ENCODE measurements at regions not wholly inside any gene's neighbourhood (a gene's known extent, or its start where the extent isn't known, plus 50 kb on each side); places are given as distances from the start of the nearest gene placed in this dataset.

DNA sequence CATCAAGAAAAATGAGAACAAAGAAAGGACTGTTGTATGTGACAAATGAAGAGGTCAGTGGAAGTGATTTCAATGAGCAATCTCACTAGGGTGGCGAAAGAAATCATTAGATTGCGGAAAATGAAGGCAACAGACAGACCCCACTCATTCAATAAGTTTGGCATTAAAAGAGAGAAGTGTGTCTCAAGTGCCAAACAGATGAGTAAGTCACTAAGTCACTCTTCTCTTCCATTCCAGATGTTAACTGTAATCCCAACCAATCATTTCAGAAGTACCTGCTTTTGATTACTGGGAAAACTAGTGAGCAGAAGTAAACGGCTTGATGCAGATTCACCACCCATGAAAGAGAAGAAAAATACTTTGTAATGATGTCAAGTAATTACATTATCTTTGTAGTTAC is 144.3 kb upstream of the PRMT6 start:
- Histone ChIP-seq H3K36me3 (ENCODE audit: control insufficient read depth in 2 of 2, extremely low read depth in 1 of 2, insufficient read depth in 1 of 2, low read length in 1 of 2) (no peaks in the 10 kb centered on the region), H3K27ac (ENCODE audit: low read length) (no peak overlapping the region), H3K4me1 (ENCODE audit: control insufficient read depth in 1 of 2, extremely low read depth in 1 of 2, insufficient read depth in 2 of 2, low read length in 2 of 2) (no peaks in the 10 kb centered on the region), H3K27me3 (replicated peaks in 1 of 2; ENCODE audit: control insufficient read depth in 2 of 2, extremely low read depth in 1 of 2, insufficient read depth in 2 of 2, low read length in 1 of 2) (no peaks in the 10 kb centered on the region), H3K9me3 (no peaks in the 10 kb centered on the region), H3K4me3 (ENCODE audit: control insufficient read depth in 1 of 2, extremely low read depth in 1 of 2, low read length in 1 of 2) (no peak overlapping the region)
- no peak for ATAC-seq (replicated peaks in 1 of 4)
- no peak for DNase-seq
- WGBS (ENCODE audit: insufficient coverage), result no CpG with 5 or more reads among the region's 3 CpGs
- Mint-ChIP-seq H3K27me3 (peaks cover 0 to 8% of the 10 kb centered on the region in 2 donors), H3K9me3 (peaks cover 0 to 11% (median 3%) of the 10 kb centered on the region in 3 donors), H3K4me3 (no peak overlapping the region), H3K4me1 (no peaks in the 10 kb centered on the region), H3K27ac (no peak overlapping the region), H3K36me3 (no peaks in the 10 kb centered on the region)
- ChIA-PET CTCF (no interaction called here), POLR2A (no interaction called here)

DNA sequence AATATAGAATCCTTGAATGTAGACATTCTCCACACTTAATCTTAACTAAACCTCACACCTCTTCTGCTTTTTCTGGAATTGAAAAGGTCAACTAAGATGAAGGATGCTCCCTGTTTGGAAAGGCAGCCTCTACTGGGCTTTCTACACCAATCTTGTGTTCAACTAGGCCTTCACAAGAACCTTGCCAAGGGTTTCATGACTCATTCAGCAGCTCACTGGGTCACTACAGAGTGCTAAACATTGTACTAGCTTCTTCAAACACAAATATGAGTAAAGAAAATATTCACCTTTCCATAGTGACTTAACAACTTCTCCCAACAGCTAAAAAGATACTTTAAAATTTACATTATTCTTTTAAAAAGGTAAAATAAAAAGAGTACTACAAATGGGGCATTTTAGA is 135.3 kb upstream of the PRMT6 start:
- no peaks in the 10 kb centered on the region for H3K36me3 ChIP-seq (ENCODE audit: control insufficient read depth in 2 of 2, extremely low read depth in 1 of 2, insufficient read depth in 1 of 2, low read length in 1 of 2)
- H3K9me3 Mint-ChIP-seq, result no peaks in the 10 kb centered on the region
- CTCF ChIA-PET, result no interaction called here

GRCh38 chr1:106924360-106924759 is 132.1 kb upstream of the PRMT6 start:
- Mint-ChIP-seq H3K27ac (no peak overlapping the region), H3K27me3 (no peaks in the 10 kb centered on the region), H3K36me3 (no peaks in the 10 kb centered on the region), H3K4me1 (no peaks in the 10 kb centered on the region), H3K9me3 (peaks cover 0 to 5% (median 5%) of the 10 kb centered on the region in 3 donors), H3K4me3 (no peak overlapping the region)
- WGBS (ENCODE audit: insufficient coverage), result 60% methylated on average over 2 of the region's 5 CpGs
- CTCF ChIA-PET, result no interaction called here
- DNase-seq (no peak), ATAC-seq (replicated peaks in 1 of 4) (no peak)
- Histone ChIP-seq H3K4me3 (ENCODE audit: control insufficient read depth in 1 of 2, extremely low read depth in 1 of 2, low read length in 1 of 2) (no peak overlapping the region), H3K27me3 (replicated peaks in 1 of 2; ENCODE audit: control insufficient read depth in 2 of 2, extremely low read depth in 1 of 2, insufficient read depth in 2 of 2, low read length in 1 of 2) (no peaks in the 10 kb centered on the region), H3K4me1 (ENCODE audit: control insufficient read depth in 1 of 2, extremely low read depth in 1 of 2, insufficient read depth in 2 of 2, low read length in 2 of 2) (no peaks in the 10 kb centered on the region), H3K36me3 (ENCODE audit: control insufficient read depth in 2 of 2, extremely low read depth in 1 of 2, insufficient read depth in 1 of 2, low read length in 1 of 2) (no peaks in the 10 kb centered on the region), H3K27ac (ENCODE audit: low read length) (no peak overlapping the region), H3K9me3 (no peaks in the 10 kb centered on the region)
- POLR2A ChIA-PET, result no interaction called here

More for the DNA sequence above, 135.3 kb upstream of the PRMT6 start:
- H3K4me1 Mint-ChIP-seq, result no peaks in the 10 kb centered on the region
- Histone ChIP-seq H3K4me3 (ENCODE audit: control insufficient read depth in 1 of 2, extremely low read depth in 1 of 2, low read length in 1 of 2) (no peak overlapping the region), H3K27me3 (replicated peaks in 1 of 2; ENCODE audit: control insufficient read depth in 2 of 2, extremely low read depth in 1 of 2, insufficient read depth in 2 of 2, low read length in 1 of 2) (no peaks in the 10 kb centered on the region), H3K9me3 (no peaks in the 10 kb centered on the region), H3K27ac (ENCODE audit: low read length) (no peak overlapping the region), H3K4me1 (ENCODE audit: control insufficient read depth in 1 of 2, extremely low read depth in 1 of 2, insufficient read depth in 2 of 2, low read length in 2 of 2) (no peaks in the 10 kb centered on the region)
- ATAC-seq (replicated peaks in 1 of 4) (no peak), DNase-seq (no peak)
- H3K27ac Mint-ChIP-seq, result no peak overlapping the region
- POLR2A ChIA-PET, result no interaction called here
- H3K27me3 Mint-ChIP-seq, result no peaks in the 10 kb centered on the region
- no peak overlapping the region for H3K4me3 Mint-ChIP-seq
- H3K36me3 Mint-ChIP-seq, result no peaks in the 10 kb centered on the region

- no peaks in the 10 kb centered on the region for H3K4me1 ChIP-seq (ENCODE audit: control insufficient read depth in 1 of 2, extremely low read depth in 1 of 2, insufficient read depth in 2 of 2, low read length in 2 of 2)
- Mint-ChIP-seq H3K4me3 (no peak overlapping the region), H3K27me3 (no peaks in the 10 kb centered on the region), H3K4me1 (no peaks in the 10 kb centered on the region), H3K36me3 (no peaks in the 10 kb centered on the region), H3K27ac (no peak overlapping the region), H3K9me3 (peaks cover 0 to 9% (median 5%) of the 10 kb centered on the region in 3 donors)
- POLR2A ChIA-PET, result no interaction called here
- no peaks in the 10 kb centered on the region for H3K9me3 ChIP-seq
- DNase-seq, result no peak
- H3K36me3 ChIP-seq (ENCODE audit: control insufficient read depth in 2 of 2, extremely low read depth in 1 of 2, insufficient read depth in 1 of 2, low read length in 1 of 2), result no peaks in the 10 kb centered on the region
- no peak for ATAC-seq (replicated peaks in 1 of 4)
- H3K27ac ChIP-seq (ENCODE audit: low read length), result no peak overlapping the region
- CTCF ChIA-PET, result no interaction called here
- no peak overlapping the region for H3K4me3 ChIP-seq (ENCODE audit: control insufficient read depth in 1 of 2, extremely low read depth in 1 of 2, low read length in 1 of 2)
- no peaks in the 10 kb centered on the region for H3K27me3 ChIP-seq (replicated peaks in 1 of 2; ENCODE audit: control insufficient read depth in 2 of 2, extremely low read depth in 1 of 2, insufficient read depth in 2 of 2, low read length in 1 of 2)
Observed at GRCh38 chr1:106925750-106926149, 130.7 kb upstream of the PRMT6 start.

- ChIA-PET POLR2A (no interaction called here), CTCF (no interaction called here)
- H3K27me3 ChIP-seq (replicated peaks in 1 of 2; ENCODE audit: control insufficient read depth in 2 of 2, extremely low read depth in 1 of 2, insufficient read depth in 2 of 2, low read length in 1 of 2), result no peaks in the 10 kb centered on the region
- H3K27ac Mint-ChIP-seq, result no peak overlapping the region
- no peaks in the 10 kb centered on the region for H3K9me3 ChIP-seq
- H3K27ac ChIP-seq (ENCODE audit: low read length), result no peak overlapping the region
- H3K27me3 Mint-ChIP-seq, result no peaks in the 10 kb centered on the region
- no peak overlapping the region for H3K4me3 Mint-ChIP-seq
- peaks cover 0 to 9% (median 5%) of the 10 kb centered on the region in 3 donors for H3K9me3 Mint-ChIP-seq
- 77% methylated on average over 2 of the region's 5 CpGs for WGBS (ENCODE audit: insufficient coverage)
- no peak for ATAC-seq (replicated peaks in 1 of 4)
- no peaks in the 10 kb centered on the region for H3K4me1 Mint-ChIP-seq
- DNase-seq, result no peak
- H3K4me1 ChIP-seq (ENCODE audit: control insufficient read depth in 1 of 2, extremely low read depth in 1 of 2, insufficient read depth in 2 of 2, low read length in 2 of 2), result no peaks in the 10 kb centered on the region
- no peaks in the 10 kb centered on the region for H3K36me3 Mint-ChIP-seq
- no peaks in the 10 kb centered on the region for H3K36me3 ChIP-seq (ENCODE audit: control insufficient read depth in 2 of 2, extremely low read depth in 1 of 2, insufficient read depth in 1 of 2, low read length in 1 of 2)
- no peak overlapping the region for H3K4me3 ChIP-seq (ENCODE audit: control insufficient read depth in 1 of 2, extremely low read depth in 1 of 2, low read length in 1 of 2)
Observed at GRCh38 chr1:106926803-106927582, 129.5 kb upstream of the PRMT6 start.

DNA sequence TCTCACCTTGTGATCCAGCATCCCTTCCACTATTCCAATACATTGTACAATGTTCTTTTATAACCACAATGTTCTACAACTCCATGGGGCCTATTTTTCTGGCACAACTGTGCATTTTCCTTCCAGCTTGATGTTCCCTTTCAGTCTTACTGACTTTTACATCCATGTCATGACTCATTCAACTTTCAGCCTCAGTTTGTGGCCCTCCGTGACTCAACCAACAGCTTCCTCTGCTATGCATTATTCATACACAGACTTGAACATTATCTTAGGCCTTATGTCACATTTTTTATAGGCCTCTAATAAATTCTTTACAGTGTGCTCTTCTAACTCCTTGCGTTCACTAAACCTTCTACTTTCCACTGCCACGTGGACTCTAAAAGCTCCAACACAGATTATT is 119.4 kb upstream of the PRMT6 start:
- ATAC-seq (replicated peaks in 1 of 4) (no peak), DNase-seq (no peak)
- H3K27ac ChIP-seq (ENCODE audit: low read length), result no peak overlapping the region
- 48% methylated on average over 3 of the region's 3 CpGs for WGBS (ENCODE audit: insufficient coverage)
- Mint-ChIP-seq H3K4me3 (no peak overlapping the region), H3K27ac (no peak overlapping the region), H3K36me3 (no peaks in the 10 kb centered on the region), H3K27me3 (no peaks in the 10 kb centered on the region), H3K4me1 (no peaks in the 10 kb centered on the region), H3K9me3 (peaks cover 2 to 26% (median 12%) of the 10 kb centered on the region in 3 donors)
- no peaks in the 10 kb centered on the region for H3K4me1 ChIP-seq (ENCODE audit: control insufficient read depth in 1 of 2, extremely low read depth in 1 of 2, insufficient read depth in 2 of 2, low read length in 2 of 2)
- H3K4me3 ChIP-seq (ENCODE audit: control insufficient read depth in 1 of 2, extremely low read depth in 1 of 2, low read length in 1 of 2), result no peak overlapping the region
- H3K9me3 ChIP-seq, result no peaks in the 10 kb centered on the region
- ChIA-PET POLR2A (no interaction called here), CTCF (no interaction called here)
- H3K27me3 ChIP-seq (replicated peaks in 1 of 2; ENCODE audit: control insufficient read depth in 2 of 2, extremely low read depth in 1 of 2, insufficient read depth in 2 of 2, low read length in 1 of 2), result no peaks in the 10 kb centered on the region
- no peaks in the 10 kb centered on the region for H3K36me3 ChIP-seq (ENCODE audit: control insufficient read depth in 2 of 2, extremely low read depth in 1 of 2, insufficient read depth in 1 of 2, low read length in 1 of 2)

DNA sequence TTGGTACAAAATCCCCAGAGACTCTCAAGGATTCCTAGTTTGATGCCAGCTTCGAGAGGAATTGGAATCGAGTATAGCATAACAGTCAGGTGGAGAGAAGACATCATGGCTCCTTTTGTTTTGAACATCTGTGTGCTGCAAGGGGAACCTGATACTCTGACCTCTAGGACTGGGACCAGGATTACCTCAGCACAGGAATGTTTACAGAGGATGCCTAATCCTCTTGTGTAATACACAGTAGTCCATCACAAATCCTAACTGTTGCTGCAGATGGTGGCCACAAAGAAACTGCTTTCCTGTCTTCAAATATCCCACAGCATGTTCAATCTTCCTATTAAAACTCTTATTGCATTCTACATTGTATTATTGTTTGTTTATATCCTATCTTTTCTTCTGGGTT is 111.8 kb upstream of the PRMT6 start:
- no peak overlapping the region for H3K27ac ChIP-seq (ENCODE audit: low read length)
- no peaks in the 10 kb centered on the region for H3K27me3 Mint-ChIP-seq
- POLR2A ChIA-PET, result no interaction called here
- H3K4me3 ChIP-seq (ENCODE audit: control insufficient read depth in 1 of 2, extremely low read depth in 1 of 2, low read length in 1 of 2), result no peak overlapping the region
- no peak overlapping the region for H3K27ac Mint-ChIP-seq
- WGBS (ENCODE audit: insufficient coverage), result no CpG with 5 or more reads among the region's 2 CpGs
- no peak overlapping the region for H3K4me3 Mint-ChIP-seq
- DNase-seq (no peak), ATAC-seq (replicated peaks in 1 of 4) (no peak)
- H3K36me3 Mint-ChIP-seq, result no peaks in the 10 kb centered on the region
- H3K36me3 ChIP-seq (ENCODE audit: control insufficient read depth in 2 of 2, extremely low read depth in 1 of 2, insufficient read depth in 1 of 2, low read length in 1 of 2), result no peaks in the 10 kb centered on the region
- no peaks in the 10 kb centered on the region for H3K27me3 ChIP-seq (replicated peaks in 1 of 2; ENCODE audit: control insufficient read depth in 2 of 2, extremely low read depth in 1 of 2, insufficient read depth in 2 of 2, low read length in 1 of 2)
- no peaks in the 10 kb centered on the region for H3K4me1 ChIP-seq (ENCODE audit: control insufficient read depth in 1 of 2, extremely low read depth in 1 of 2, insufficient read depth in 2 of 2, low read length in 2 of 2)
- H3K4me1 Mint-ChIP-seq, result no peaks in the 10 kb centered on the region
- H3K9me3 Mint-ChIP-seq, result no peaks in the 10 kb centered on the region
- CTCF ChIA-PET, result no interaction called here
- H3K9me3 ChIP-seq, result no peaks in the 10 kb centered on the region
